Stimulated activated naive CD8-positive, alpha-beta T cell treated with anti-CD3 and anti-CD28 coated beads, Interleukin-15, amount 100 ng/mL, for 72 hours (primary cell): ENCODE measurements at regions not wholly inside any gene's neighbourhood (a gene's known extent, or its start where the extent isn't known, plus 50 kb on each side); places are given as distances from the start of the nearest gene placed in this dataset.

Source experiments
- ATAC-seq: fragments of 150-1000 bp; cut with Tn5 transposase; 2 replicates; pipeline ENCODE4 v1.10.0; 2021; ENCODE audit warnings: mild to moderate bottlenecking, moderate library complexity
- DNase-seq, 2 donors: peaks; one replicate each; pipeline ENCODE4 v3.0.0; 2021 to 2022
- H3K27ac Mint-ChIP-seq, 2 donors: one replicate each; pipeline ENCODE4 v1.8.0; 2022; ENCODE audit warnings: mild to moderate bottlenecking in 2 of 2, mixed read lengths in 2 of 2, moderate library complexity in 2 of 2
- H3K27me3 Mint-ChIP-seq: one replicate; pipeline ENCODE4 v1.8.0; 2022; ENCODE audit warnings: mixed read lengths
- H3K4me1 Mint-ChIP-seq: one replicate; pipeline ENCODE4 v1.8.0; 2022; ENCODE audit warnings: mild to moderate bottlenecking, mixed read lengths
- H3K4me3 Mint-ChIP-seq, 2 donors: one replicate each; pipeline ENCODE4 v1.8.0; 2022; ENCODE audit warnings: mild to moderate bottlenecking in 2 of 2, mixed read lengths in 2 of 2, moderate library complexity in 1 of 2
- H3K9me3 Mint-ChIP-seq, 2 donors: one replicate each; pipeline ENCODE4 v1.8.0; 2022; ENCODE audit warnings: mixed read lengths in 2 of 2

DNA sequence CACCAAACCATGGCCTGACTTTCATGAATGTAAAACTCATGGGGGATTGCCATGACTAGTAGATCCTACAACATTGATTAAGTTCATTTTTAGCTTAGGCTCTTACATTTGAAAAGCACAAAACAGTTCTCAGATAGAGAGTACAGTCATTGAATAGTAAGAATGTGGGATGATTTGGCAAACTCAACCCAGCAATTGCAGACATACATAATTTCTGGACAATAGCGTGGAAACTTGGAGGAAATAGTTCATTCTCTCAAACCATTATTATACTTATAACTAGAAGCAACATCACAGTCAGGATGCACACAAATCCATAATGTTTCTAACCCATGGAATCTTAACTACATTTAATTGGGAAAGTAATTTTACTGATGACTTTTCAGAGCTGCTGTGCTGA is 598.2 kb downstream of the LMO4 start:
- DNase-seq (no peak), ATAC-seq (no peak)
- H3K27me3 Mint-ChIP-seq, result no peaks in the 10 kb centered on the region
- H3K4me1 Mint-ChIP-seq, result no peaks in the 10 kb centered on the region
- no peak overlapping the region for H3K27ac Mint-ChIP-seq
- H3K4me3 Mint-ChIP-seq, result no peak overlapping the region
- H3K9me3 Mint-ChIP-seq, result peaks cover 5 to 12% of the 10 kb centered on the region in 2 donors

DNA sequence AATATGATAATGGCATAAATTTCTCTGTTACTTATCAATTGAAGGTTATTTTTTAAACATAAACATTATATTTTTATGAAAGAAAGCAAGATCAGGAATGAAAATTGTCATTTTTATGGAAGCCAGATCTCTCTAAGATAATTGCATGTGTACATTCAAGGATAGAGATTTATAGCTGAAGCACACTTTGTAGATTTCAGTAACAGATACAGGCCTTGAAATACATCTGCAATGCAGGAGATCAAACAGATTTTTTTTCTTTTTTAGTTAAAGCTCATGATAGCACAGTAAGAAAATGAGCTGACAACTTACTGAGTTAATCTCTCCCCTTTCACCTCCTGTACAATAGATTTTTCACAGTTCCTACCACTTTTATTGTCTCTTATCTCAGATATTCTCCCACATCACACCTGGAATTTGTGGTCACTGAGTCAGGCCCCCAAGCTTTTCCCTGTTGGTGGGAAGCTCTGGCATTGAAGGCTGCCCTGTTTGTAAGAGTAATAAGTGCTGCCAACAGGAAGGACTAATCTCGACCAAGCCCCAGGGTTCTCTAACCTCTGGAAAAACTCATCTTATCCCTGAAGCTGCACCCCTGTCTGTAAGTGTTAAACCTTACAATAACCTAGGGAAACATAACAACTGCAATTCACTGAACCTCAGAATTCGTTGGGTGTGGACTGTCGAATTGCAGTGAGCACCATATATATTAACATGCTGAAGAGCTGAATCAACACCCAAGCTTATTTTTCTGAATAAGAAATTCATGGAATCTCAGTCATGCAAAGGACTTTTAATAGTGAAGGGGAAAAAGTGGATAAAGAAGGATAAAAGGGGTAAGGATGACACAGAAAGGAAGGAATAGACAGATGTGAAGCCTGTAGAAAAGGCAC is 599.0 kb downstream of the LMO4 start:
- ATAC-seq, result no peak
- H3K9me3 Mint-ChIP-seq, result peaks cover 5 to 12% of the 10 kb centered on the region in 2 donors
- H3K4me3 Mint-ChIP-seq, result no peak overlapping the region

DNA sequence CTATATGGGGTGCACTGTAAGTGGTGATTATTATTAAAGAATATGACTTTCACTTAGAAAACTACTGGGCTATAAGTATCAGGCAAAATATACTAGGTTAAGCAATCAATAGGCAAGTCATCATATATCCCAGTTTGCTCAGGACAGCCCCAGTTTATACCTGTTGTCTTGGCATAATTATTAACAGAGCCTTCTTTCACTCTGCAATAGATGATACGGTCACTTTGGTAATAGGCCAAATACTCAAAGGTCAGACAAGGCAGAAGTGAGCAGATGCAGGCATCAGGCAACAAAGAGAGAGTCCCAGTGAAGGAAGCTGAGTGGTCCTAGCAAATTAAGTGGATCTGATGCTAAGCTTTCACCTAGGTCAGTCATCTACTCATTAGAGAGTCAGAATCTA is 599.9 kb downstream of the LMO4 start:
- H3K9me3 Mint-ChIP-seq, result peaks cover 5 to 12% of the 10 kb centered on the region in 2 donors
- no peak for DNase-seq
- no peak overlapping the region for H3K27ac Mint-ChIP-seq
- no peak overlapping the region for H3K4me3 Mint-ChIP-seq
- ATAC-seq, result no peak
- no peaks in the 10 kb centered on the region for H3K4me1 Mint-ChIP-seq
- H3K27me3 Mint-ChIP-seq, result no peaks in the 10 kb centered on the region

More for the DNA sequence above, 599.0 kb downstream of the LMO4 start:
- H3K27ac Mint-ChIP-seq, result no peak overlapping the region
- H3K27me3 Mint-ChIP-seq, result no peaks in the 10 kb centered on the region
- DNase-seq, result no peak
- no peaks in the 10 kb centered on the region for H3K4me1 Mint-ChIP-seq

DNA sequence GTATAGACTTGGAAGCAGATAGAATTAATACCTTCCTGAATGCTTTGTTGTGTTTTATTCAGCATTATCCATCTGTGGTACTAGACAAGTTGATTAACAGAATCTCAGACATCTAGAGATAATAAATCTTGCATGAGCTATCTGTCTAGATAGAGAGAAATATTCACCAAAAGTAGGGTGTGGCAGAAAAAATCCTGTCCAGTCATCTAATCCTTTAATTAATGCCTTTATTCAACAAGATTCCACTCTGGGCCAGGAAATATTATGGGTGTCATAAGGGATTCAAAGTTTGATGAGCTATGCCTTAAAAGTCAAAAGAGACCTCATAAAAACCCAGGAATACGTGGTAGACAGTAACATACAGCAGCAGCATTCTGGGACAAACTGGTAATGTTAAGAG is 601.2 kb downstream of the LMO4 start:
- Mint-ChIP-seq H3K4me3 (no peak overlapping the region), H3K27ac (no peak overlapping the region), H3K27me3 (no peaks in the 10 kb centered on the region), H3K9me3 (peaks cover 5 to 12% of the 10 kb centered on the region in 2 donors), H3K4me1 (no peaks in the 10 kb centered on the region)
- DNase-seq (no peak), ATAC-seq (no peak)

DNA sequence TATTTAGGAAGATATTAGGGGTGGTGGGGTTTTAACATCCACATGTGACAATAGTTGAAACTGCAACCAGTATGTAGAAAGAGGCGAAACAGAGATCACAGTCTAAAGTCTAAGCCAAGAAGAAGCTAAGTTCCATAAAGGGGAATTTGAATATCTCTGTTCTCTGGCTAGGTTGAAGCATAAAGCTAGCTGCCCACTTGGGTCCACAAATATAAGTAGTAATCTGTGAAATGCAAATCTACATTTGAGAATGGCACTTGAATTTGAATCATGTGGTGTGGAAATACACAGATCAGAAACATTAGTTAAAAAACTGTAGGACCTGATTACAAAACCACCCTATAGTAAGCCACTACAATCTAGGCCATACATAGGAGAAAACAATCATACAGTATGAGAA is 602.1 kb downstream of the LMO4 start:
- H3K27me3 Mint-ChIP-seq, result no peaks in the 10 kb centered on the region
- no peak overlapping the region for H3K4me3 Mint-ChIP-seq
- no peaks in the 10 kb centered on the region for H3K4me1 Mint-ChIP-seq
- DNase-seq (no peak), ATAC-seq (no peak)
- no peak overlapping the region for H3K27ac Mint-ChIP-seq
- peaks cover 5 to 12% of the 10 kb centered on the region in 2 donors for H3K9me3 Mint-ChIP-seq

DNA sequence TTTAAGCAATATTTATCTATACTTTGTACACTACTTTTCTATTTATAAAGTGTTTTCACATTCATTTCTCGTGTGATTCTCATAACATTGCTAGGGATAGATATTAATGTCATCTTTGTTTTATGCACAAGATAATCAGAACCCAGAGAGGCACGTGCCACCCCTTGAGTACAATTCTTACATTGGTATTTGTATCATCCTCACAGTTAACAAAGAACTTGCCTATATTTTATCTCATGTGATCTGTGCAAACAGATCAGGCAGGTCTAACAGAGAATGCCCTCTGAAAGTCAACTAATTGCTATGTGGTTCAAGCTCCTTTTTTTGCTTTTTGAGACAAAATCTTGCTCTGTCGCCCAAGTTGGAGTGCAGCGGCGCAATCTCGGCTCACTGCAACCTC is 604.5 kb downstream of the LMO4 start:
- DNase-seq, result no peak
- Mint-ChIP-seq H3K9me3 (peaks cover 5 to 12% of the 10 kb centered on the region in 2 donors), H3K4me1 (no peaks in the 10 kb centered on the region), H3K27ac (no peak overlapping the region), H3K4me3 (no peak overlapping the region), H3K27me3 (no peaks in the 10 kb centered on the region)
- no peak for ATAC-seq

DNA sequence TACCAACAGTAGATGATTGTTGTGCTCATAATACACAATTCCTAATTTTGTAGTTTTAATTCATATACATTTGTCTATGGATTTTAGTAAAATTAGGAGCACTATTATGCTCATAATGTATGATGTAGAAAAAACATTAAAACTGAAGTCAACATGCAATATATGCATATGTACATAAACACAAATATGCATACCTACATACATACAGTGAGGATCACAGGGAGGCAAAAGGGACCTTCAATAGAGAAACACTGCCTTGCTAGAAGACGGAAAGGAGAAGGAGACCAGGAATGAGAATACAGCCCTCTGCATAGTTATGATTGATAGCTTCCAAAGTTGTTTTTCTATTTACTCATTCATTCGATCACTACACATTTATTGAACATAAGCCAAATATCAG is 606.5 kb downstream of the LMO4 start:
- H3K9me3 Mint-ChIP-seq, result peaks cover 5 to 12% of the 10 kb centered on the region in 2 donors
- no peak overlapping the region for H3K4me3 Mint-ChIP-seq
- H3K4me1 Mint-ChIP-seq, result no peaks in the 10 kb centered on the region
- no peak for DNase-seq
- no peaks in the 10 kb centered on the region for H3K27me3 Mint-ChIP-seq
- ATAC-seq, result no peak
- no peak overlapping the region for H3K27ac Mint-ChIP-seq

DNA sequence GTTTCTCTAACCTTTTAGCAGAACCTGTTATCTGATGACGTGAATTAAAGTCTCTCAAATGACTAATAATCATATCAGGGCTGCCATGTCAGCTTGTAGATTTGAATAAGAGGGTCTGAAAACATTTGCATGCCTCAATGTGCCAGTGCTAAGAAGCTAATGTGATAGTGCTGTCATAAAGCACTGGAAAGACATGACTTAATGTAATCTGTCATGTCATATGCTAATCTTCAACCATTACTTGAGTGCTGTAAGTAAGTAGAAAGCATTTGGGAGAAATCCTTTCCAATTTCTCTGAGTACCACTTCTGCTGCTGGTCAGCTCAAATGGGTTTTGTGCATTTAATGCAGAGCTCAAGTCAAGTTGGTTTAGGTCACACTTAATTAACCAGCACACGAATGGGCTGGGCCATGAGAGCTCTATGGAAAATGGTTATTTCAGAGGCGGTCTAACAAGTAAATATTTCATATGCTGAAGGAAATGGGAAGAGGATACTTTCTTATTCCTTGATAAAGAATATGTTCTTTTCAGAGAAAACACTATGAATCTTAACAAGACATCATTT is 609.2 kb downstream of the LMO4 start:
- Mint-ChIP-seq H3K9me3 (no peaks in the 10 kb centered on the region), H3K4me1 (no peaks in the 10 kb centered on the region), H3K4me3 (no peak overlapping the region), H3K27me3 (no peaks in the 10 kb centered on the region), H3K27ac (no peak overlapping the region)
- DNase-seq, result no peak
- no peak for ATAC-seq

DNA sequence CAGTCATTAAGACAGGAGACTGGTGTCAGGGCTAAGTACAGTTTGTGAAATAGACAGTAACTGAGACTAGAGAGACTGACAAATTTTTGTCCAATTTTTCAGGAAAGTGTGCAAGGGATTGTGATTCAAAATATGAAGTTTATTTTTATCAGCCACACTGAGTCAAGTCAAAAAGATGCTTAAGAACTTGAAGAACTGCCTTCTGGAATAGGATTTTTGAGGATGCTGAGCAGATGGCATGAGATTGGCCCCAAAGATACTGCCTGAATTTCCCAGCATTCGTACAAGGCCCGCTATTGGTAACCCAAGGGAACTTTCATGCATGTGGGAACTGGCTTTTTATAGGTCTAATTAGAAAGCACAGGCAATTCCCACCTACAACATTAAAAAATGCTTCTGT is 610.0 kb downstream of the LMO4 start:
- no peak overlapping the region for H3K4me3 Mint-ChIP-seq
- DNase-seq (no peak), ATAC-seq (no peak)
- H3K4me1 Mint-ChIP-seq, result no peaks in the 10 kb centered on the region
- H3K27me3 Mint-ChIP-seq, result no peaks in the 10 kb centered on the region
- no peaks in the 10 kb centered on the region for H3K9me3 Mint-ChIP-seq
- H3K27ac Mint-ChIP-seq, result no peak overlapping the region

DNA sequence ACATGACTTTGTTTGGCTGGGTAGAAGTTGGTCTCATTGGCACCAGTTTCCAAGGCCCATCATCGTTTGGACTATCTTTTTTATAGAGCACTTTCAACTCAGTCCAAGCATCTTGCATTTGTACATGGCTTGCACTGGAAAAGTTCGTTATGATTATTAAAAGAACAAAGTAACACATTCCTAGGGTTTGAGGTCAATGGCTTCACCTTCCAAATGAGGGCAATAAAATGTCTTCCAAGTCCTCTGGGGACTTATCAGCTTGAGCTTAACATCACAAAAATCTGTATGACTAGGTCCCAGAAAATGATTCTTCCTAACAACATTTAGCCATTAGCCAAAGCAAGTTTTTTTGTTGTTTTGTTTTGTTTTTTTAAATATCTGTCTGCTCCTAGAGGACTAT is 610.8 kb downstream of the LMO4 start:
- DNase-seq (no peak), ATAC-seq (no peak)
- H3K27me3 Mint-ChIP-seq, result no peaks in the 10 kb centered on the region
- H3K4me1 Mint-ChIP-seq, result no peaks in the 10 kb centered on the region
- no peaks in the 10 kb centered on the region for H3K9me3 Mint-ChIP-seq
- no peak overlapping the region for H3K4me3 Mint-ChIP-seq
- no peak overlapping the region for H3K27ac Mint-ChIP-seq

DNA sequence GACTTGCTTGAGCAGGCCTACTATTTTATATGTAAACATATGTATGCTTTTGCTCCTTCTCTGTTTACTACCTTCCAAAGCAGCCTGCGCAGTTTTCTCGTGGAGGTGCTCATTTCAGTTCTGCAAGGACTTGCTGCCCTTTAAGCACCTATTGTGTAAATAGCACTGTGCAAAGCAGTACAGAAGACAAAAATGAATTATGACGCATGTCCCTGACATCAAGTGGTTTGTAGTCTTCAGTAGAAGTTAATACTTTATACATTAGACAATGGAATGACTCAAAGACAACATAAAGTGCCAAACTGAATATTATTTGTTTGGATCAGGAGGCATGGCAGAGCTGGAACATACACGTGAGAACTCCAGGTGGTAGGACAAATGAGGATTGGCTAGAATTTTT is 611.7 kb downstream of the LMO4 start:
- H3K4me1 Mint-ChIP-seq, result no peaks in the 10 kb centered on the region
- H3K27me3 Mint-ChIP-seq, result no peaks in the 10 kb centered on the region
- H3K27ac Mint-ChIP-seq, result no peak overlapping the region
- no peak for ATAC-seq
- no peak overlapping the region for H3K4me3 Mint-ChIP-seq
- no peak for DNase-seq
- H3K9me3 Mint-ChIP-seq, result no peaks in the 10 kb centered on the region

DNA sequence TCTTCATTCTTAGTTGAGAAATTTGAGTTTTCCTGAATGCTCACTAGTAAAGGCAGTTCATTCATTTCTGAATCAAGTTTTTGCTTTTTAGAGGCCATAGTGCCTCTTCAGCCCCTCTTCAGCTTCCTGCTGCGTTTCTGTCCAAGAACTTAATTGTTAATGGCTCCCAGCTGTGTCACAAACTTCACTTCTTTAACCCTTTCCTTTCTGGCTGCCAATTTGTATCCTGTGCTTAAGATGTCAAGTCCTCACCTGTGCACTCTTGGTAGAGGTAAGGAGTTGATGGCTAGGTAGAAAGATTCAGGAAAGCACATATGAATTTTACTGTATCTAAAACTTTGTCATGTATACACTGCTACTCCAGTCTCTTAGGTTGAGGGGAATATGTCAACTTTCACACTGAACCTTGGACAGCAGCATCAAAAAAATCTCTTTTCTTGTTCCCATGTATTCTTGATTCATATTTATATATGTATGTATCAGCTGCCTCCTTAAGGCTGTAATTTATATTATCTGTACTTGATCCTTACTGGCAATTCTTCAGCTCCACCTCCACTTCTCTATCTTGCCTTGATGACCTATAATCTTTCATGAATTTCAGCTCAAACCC is 612.8 kb downstream of the LMO4 start:
- H3K4me3 Mint-ChIP-seq, result no peak overlapping the region
- no peaks in the 10 kb centered on the region for H3K9me3 Mint-ChIP-seq
- no peaks in the 10 kb centered on the region for H3K4me1 Mint-ChIP-seq
- no peak for ATAC-seq
- H3K27ac Mint-ChIP-seq, result peak overlapping the region in 1 of 2 donors; percentile 27
- no peaks in the 10 kb centered on the region for H3K27me3 Mint-ChIP-seq
- no peak for DNase-seq

DNA sequence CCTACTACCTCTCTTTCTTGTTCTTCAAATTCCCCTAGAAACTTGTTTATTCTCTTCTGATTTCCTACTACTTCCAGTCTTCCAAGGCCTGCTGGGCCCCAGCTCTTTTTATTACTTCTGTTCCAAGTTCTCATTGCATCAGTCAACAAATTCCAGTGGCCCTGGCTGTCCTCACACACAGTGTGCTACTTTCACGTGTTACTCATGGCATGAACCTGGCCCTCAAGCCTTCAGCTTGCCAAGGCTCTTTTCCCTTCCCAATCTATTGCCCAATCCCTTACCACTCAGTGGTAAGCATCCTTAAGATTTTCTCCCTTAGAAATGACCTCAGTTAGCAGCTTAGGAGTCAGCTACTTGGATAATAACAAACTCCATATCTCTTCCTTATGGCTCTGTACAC is 613.5 kb downstream of the LMO4 start:
- no peak overlapping the region for H3K27ac Mint-ChIP-seq
- no peaks in the 10 kb centered on the region for H3K27me3 Mint-ChIP-seq
- H3K4me3 Mint-ChIP-seq, result no peak overlapping the region
- DNase-seq, result no peak
- ATAC-seq, result no peak
- H3K9me3 Mint-ChIP-seq, result no peaks in the 10 kb centered on the region
- no peaks in the 10 kb centered on the region for H3K4me1 Mint-ChIP-seq

DNA sequence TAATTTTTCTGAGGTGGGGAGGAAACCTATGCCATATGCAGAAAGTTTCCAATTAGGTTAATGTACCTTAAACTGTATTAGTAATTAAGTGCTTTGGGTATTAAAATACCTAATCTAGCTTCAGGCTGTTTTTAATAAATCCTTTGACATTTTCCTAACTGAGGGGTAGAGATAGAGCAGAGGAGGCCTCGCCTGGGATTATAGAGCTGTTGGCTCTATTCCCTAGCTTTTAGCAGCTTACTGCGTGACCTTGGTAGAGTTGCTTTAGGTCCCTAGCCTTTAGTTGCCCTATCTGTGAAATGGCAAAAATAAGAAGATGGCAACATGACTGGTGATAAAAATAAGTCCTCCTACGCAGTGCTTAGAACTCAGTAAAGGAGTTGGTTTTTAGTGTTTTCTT is 621.0 kb downstream of the LMO4 start:
- Mint-ChIP-seq H3K27me3 (peaks cover 39% of the 10 kb centered on the region), H3K27ac (no peak overlapping the region), H3K4me3 (no peak overlapping the region), H3K4me1 (no peaks in the 10 kb centered on the region), H3K9me3 (no peaks in the 10 kb centered on the region)
- DNase-seq (no peak), ATAC-seq (no peak)

DNA sequence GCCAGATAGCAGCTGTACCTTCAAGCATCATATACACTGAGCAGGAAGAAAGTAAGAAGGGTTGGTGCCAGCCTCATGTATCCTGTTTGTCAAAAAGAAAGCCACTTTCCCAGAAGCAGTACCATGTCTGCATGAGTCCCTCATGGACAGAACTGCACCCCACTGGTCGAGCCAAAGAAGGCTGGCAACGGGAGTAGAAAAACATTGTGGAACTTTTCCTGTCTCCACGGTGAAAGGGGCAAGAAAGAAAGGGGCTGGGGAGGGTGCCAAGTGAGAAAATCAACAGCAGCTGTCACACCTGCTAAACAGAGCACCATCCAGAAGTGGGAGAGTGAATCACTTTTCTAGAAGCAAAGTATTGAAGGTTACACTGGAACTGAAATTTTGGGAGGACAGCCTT is 621.7 kb downstream of the LMO4 start:
- DNase-seq (no peak), ATAC-seq (no peak)
- Mint-ChIP-seq H3K4me1 (no peaks in the 10 kb centered on the region), H3K27ac (no peak overlapping the region), H3K4me3 (no peak overlapping the region), H3K27me3 (peaks cover 39% of the 10 kb centered on the region), H3K9me3 (no peaks in the 10 kb centered on the region)

DNA sequence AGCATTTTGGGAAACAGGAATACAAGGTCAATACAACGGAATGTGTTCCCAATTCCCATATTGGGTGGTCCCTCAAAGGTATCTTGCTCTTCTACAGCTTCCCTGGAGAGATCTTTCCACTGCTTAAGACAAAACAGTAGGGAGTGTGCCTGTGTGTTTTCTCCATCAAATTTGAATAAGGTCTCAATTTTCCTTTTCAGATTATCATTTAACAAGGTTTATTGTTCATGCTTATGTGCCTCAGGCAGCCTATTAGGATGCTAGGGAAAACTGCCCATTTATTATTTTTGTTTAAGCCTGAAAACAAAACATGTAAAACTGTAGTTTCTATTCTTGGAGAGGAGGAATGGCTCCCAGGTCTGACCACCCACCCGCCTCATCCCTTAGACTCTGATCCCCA is 622.7 kb downstream of the LMO4 start:
- no peak for DNase-seq
- Mint-ChIP-seq H3K4me1 (no peaks in the 10 kb centered on the region), H3K27me3 (peaks cover 39% of the 10 kb centered on the region), H3K4me3 (no peak overlapping the region), H3K9me3 (no peaks in the 10 kb centered on the region), H3K27ac (no peak overlapping the region)
- no peak for ATAC-seq
